Spleen (tissue), 7 donors: ENCODE measurements at regions not wholly inside any gene's neighbourhood (a gene's known extent, or its start where the extent isn't known, plus 50 kb on each side); places are given as distances from the start of the nearest gene placed in this dataset.

ENCODE experiments used
- POLR2A ChIP-seq, 3 donors: fragments of 450-650 bp; IDR thresholded peaks; one replicate each; pipeline ENCODE4 v1.5.1; 2017; ENCODE audit warnings: antibody characterized with exemption in 3 of 3, mild to moderate bottlenecking in 1 of 3
- TF ChIP-seq, protein P1 (sequence below), 11 experiments: fragments of 200-600 bp in 7 of 11; fragments of 450-650 bp in 4 of 11; sonication (generic) in 4 of 11; IDR thresholded peaks in 8 of 11; conservative IDR thresholded peaks in 3 of 11; 1 replicate in 7 of 11; 2 replicates in 4 of 11; pipeline versions ENCODE4 v1.4.0 to v1.8.0; 2016 to 2021; ENCODE audit warnings: antibody characterized with exemption in 11 of 11, inconsistent platforms in 4 of 11, mild to moderate bottlenecking in 1 of 11
- donor health status: DM: no; HTN: no; CAD: no; lungs with moderate emphysema.
- donor health status: DM: no; HTN: no; CAD: no.
- donor health status: DM: no; HTN: no; CAD: no.

- TF ChIP-seq, protein P1, sequence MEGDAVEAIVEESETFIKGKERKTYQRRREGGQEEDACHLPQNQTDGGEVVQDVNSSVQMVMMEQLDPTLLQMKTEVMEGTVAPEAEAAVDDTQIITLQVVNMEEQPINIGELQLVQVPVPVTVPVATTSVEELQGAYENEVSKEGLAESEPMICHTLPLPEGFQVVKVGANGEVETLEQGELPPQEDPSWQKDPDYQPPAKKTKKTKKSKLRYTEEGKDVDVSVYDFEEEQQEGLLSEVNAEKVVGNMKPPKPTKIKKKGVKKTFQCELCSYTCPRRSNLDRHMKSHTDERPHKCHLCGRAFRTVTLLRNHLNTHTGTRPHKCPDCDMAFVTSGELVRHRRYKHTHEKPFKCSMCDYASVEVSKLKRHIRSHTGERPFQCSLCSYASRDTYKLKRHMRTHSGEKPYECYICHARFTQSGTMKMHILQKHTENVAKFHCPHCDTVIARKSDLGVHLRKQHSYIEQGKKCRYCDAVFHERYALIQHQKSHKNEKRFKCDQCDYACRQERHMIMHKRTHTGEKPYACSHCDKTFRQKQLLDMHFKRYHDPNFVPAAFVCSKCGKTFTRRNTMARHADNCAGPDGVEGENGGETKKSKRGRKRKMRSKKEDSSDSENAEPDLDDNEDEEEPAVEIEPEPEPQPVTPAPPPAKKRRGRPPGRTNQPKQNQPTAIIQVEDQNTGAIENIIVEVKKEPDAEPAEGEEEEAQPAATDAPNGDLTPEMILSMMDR (IDR thresholded peaks at IDR 0.05 in 8 of 11, conservative IDR thresholded peaks at IDR 0.05 in 3 of 11): no peak
- no peak for TF ChIP-seq POLR2A (IDR thresholded peaks at IDR 0.05)
Measured at GRCh38 chr3:176611703-176612102, 585.6 kb downstream of the TBL1XR1 start.
